NCI-H2196 (cell line): ENCODE measurements at regions not wholly inside any gene's neighbourhood (a gene's known extent, or its start where the extent isn't known, plus 50 kb on each side); places are given as distances from the start of the nearest gene placed in this dataset.
"Not testable (repeated sequence)": the region's sequence is repeated elsewhere in the genome, so short reads cannot be mapped to it uniquely, and the experiment has no call there.

Experiments
- DNase-seq: peaks from one replicate; lab custom pipeline; 2025; ENCODE audit not compliant: unreplicated experiment; lab: John Stamatoyannopoulos, UW

DNA sequence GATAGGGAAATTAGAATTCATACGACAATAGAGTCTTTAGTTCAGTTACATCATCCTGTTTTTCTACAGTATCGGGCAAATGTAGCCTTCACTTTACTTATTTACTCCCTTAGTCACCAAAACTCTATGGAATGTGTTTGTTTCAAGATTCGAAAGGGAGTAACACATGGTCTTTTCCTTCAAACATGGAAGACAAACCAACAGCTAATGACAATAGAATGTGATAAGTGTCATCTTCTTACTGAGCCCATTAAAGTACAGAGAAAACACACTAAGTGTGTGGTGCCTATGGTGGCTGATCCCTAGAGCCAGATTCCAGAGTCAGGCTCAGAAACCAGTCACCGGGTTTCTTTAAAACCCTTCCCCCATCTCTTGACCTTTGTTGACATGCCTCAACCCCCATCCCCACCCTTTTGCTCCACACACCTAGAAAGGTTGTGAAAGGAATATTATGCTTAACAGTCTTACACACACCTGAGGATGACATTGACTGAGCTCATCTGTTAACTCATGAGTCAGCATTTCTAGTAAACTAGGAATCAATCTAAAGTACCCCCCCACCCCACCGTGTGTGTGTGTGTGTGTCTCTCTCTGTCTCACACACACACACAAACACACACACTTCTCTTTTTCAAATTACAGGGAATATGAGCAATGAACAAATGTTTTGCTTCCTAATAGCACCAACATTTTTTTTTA is 549.6 kb upstream of the CCDC54 start:
- no peak for DNase-seq

GRCh38 chr3:106829206-106829605 is 548.0 kb upstream of the CCDC54 start:
- no peak for DNase-seq

DNA sequence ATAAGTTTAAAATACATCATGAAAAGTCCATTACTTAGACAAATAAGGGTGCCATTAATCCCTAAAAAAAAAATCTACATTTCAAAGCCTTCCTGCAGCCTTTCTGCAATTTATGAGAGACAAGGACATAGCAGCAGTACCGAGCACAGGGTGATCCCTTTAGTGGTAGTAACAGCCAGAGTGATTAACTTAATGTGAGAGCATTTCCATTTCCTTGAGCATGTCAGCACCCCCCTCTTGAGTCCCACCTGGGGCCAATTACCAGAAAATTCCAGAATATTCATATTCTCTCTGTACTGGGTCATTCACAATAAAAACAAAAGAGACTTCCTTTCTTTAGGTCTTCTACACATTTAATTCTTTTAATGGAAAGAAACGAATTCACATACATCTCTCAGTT is 546.9 kb upstream of the CCDC54 start:
- DNase-seq, result no peak

- DNase-seq, result no peak
Observed at GRCh38 chr3:106836906-106837305, 540.3 kb upstream of the CCDC54 start.

DNA sequence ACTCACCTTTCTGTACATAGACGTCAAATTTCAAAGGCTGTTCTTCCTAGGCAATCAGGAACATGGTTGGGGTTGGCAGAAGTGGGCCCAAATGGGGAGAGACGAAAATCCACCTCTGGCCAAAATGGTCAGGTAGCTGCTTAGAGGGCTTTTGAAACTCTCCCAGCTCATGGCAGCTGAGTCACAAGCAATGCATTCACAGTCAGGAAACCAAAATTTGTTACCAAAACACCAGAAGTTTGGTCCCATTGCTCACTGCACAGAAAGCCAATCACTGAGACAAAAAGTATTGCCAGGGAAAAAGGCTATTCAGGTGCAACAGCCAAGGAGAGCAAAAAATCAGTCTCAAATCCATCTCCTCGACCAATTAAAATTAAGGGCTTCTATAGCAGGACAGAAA is 539.6 kb upstream of the CCDC54 start:
- DNase-seq, result no peak

DNA sequence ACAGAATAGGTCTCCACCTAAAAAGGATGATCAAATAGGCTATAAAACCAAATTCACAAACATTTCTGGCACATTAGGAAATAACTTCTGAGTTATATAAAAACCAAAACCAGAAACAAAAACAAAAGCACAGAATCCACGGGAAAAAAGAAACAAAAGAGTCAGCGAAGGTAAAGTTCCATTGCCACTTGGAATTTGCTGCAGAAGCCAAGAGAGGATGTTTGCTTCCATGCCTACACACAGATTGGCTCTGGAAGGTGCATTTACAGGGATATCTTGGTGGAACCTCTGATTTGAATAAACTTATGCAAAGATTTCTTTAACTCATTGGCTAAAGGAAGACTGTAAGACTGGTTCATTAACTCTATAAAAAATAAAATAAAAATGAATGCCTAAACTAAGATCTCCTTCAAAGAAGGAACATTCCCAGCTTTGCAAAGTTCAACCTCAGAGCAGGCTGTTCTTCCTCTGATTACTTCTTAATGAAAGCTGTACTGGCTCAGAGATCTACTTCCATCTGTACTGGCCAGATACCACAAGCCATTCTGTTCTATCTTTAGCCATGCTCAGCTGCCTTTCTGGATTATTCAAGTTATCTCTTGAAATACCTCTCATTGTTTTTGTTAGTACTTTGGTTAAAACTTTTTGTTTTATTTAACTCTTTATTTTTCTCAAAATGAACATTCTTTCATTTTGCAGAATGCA is 537.5 kb upstream of the CCDC54 start:
- no peak for DNase-seq

DNA sequence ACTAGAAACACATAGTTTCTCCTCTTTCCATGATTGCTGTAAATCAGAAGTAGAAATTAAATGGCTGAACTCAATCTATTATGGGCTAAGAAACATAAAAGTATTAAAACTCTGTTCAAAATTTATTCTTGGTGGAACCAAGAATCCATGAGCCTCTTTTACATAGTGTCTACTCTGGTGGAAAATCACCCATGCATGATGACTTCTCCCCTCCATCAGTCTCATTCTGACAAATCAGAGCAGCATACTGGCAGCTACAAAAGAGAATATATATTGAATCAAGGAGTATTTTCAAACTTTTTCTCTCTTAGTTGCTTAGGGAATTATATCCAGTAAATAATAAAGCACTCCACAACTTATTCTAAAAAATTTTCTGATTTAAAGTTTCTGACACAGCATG is 536.9 kb upstream of the CCDC54 start:
- no peak for DNase-seq

- no peak for DNase-seq
Observed at GRCh38 chr3:106842151-106842550, 535.1 kb upstream of the CCDC54 start.

GRCh38 chr3:106844638-106845037 is 532.6 kb upstream of the CCDC54 start:
- DNase-seq, result no peak

DNA sequence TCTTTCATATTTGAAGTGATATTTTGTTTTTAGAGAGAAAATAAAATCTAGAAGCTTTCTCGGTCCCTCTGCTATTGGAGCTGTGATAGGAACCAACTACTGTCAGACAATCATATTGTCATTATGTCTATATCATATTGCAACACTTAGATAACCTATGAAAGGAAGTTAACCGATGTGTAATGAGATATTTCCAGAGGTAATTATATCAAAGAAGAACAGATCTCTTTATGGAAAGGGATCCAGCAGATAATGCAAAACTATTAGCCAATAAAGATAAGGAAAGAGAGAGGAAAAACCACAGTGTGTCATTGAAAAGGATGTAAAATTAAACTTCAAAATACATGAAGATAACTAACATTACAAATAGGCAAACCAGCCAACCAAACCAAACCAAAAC is 529.1 kb upstream of the CCDC54 start:
- no peak for DNase-seq

DNA sequence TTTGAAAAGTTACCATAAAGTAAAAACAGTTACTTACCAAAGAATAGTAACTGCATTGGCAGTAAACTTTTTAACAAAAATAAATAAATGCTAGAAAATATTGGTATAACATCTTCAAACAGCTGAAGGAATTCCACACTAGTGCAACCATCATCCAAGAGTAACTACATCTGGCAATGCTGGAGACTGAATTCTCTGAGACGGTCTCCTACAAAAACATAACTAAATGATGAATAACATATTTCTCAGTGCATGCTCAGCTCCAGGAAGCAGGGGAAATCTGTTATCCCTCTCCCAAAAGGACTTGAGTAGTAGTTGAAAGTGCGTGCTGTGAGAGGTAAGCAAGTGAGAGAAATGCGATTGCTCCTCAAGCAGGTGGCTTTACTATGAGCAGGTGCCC is 526.8 kb upstream of the CCDC54 start:
- no peak for DNase-seq

DNA sequence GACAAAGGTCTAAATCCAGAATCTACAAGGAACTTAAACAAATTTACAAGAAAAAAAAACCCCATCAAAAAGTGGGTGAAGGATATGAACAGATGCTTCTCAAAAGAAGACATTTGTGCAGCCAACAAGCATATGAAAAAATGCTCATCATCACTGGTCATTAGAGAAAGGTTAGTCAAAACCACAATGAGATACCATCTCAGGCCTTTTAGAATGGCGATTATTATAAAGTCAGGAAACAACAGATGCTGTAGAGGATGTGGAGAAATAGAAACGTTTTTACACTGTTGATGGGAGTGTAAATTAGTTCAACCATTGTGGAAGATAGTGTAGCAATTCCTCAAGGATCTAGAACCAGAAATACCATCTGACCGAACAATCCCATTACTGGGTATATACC is 518.9 kb upstream of the CCDC54 start:
- not testable (repeated sequence) for DNase-seq

DNA sequence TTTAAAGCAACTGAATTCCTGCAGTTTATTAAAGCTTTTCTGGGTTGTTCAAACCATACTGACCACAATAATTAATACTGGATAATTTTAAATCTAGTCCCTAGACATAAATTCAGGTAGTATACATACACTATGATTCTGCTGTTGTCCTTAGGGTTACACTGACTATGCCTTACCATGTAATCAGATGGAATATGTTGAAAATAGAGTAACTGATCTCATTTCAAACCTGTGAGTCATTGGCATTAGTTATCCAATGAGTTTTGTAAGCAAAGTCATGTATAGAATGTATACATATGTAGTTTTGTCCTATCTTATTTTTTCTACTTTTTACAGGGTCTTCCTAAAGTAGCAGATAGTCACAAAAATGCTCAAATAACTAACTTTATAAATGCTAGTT is 517.1 kb upstream of the CCDC54 start:
- DNase-seq, result no peak

DNA sequence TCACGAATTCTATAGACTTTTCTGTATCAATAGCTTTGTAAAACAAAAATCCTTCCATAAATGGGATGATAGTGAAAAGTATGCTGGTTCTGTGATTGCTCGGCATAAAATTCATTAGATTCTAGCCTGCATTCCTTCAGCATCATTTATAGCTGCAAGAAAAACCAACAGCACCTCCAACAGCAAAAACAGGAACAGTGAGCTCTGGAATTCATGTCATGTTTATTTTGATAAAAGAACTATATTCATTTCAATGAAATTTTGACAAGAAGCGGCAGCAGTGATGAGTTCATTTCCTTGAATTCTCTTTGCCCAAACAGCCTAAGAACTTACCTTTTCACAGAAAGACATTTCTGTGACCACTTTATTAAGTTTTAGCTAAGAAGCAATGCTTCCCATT is 515.2 kb upstream of the CCDC54 start:
- no peak for DNase-seq

DNA sequence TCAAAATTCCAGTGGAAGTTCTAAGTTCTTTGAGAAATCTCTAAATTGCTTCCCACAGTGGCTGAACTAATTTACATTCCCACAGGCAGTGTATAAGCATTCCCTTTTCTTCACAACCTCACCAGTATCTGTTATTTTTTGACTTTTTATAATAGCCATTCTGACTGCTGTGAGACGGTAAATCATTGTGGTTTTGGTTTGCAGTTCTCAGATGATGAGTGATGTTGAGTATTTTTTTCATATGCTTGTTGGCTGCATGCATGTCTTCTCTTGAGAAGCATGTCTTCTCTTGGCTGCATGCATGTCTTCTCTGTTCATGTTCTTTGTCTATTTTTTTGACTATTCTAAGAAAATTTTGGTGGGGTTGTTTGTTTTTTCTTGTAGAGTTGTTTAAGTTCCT is 499.6 kb upstream of the CCDC54 start:
- DNase-seq, result no peak

DNA sequence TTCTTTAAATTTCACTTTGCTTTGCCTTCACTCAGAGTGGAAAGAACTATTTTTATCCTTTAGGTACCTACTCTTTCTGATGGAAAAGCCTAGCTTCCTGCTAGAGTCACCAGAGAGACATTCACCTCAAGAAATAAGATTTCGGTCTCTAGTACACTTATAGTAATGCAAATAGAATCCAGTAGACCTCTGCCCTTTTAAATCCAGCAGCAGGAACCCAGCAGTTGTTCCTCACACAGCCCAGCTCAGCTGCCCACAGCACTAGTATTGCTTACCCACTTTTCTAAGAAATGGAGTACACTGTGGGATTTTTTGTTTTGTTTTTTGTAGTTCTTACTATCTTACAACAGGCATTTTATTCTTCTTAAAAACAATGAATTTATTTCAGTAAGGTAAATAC is 497.0 kb upstream of the CCDC54 start:
- no peak for DNase-seq

DNA sequence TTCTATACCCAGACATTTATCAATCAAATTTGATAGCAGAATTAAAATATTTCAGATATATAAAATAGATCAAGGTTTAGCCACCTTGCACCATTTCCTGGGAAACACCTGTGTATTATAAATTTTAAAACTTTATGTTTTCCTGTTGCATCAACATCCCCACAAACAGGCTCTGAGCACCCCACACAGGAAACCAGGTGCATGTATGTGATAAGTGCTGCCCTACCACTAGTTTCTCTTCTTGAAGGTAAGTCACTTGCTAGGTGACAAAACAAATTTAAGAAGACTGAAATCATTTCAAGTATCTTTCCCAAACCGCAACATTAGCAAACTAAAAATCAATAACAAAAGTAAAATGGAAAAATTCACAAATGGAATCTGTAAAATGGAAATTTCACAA is 496.1 kb upstream of the CCDC54 start:
- no peak for DNase-seq

GRCh38 chr3:106882297-106882696 is 494.9 kb upstream of the CCDC54 start:
- DNase-seq, result no peak

DNA sequence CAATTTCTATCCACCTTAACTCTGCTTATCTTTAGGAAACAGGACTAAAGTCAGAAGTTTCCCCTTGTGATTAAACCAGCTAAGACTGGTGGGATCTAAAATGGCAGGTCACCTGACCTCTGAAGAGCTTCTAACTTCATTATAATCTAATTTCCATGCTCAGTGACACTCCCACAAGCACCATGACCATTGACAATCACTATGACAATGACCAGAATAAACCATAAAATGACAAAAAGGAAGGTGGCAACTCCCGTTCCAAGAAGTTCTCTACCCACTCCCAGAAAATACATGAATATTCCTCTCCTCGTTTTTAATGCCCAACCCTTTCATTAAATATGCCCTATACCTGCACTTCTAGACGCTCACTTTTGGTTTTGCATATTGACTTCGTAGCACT is 471.2 kb upstream of the CCDC54 start:
- DNase-seq, result no peak

DNA sequence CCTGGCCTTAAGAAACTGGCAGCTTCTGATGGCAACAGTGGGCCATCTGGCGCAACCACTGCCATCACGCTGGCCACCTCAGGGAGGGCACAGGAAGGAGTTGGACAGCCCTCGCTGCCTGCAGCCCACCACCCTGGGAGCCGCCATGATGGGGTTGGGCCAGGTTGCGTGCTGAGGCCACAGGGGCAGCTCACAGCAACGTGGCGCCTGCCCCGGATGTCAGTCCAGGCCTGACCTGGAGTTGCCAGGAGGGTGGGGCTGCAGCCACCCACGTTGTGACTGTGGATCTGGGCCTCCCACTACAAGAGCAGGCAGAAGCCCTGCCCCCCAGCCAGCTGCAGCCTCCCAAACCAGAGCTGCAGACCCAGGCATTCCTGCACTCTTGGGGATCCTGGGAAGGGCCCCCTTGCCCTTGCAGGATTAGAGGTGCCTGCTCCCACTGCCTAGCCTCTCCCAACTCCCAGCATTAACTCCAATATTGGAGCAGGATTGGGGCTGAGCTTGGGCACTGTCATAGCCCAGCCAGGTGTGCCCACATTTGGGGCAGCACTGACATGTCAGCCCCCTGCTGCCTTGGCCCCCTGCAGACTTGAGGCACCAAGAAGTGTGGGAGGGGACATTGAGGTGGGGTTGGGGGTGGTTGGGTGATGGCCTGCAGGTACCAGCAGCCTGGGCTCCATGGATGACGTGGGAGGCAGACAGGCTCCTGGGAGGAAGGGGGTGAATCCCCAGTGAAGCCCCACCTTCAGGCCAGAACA is 468.9 kb upstream of the CCDC54 start:
- DNase-seq, result no peak

GRCh38 chr3:106913111-106913698 is 464.0 kb upstream of the CCDC54 start:
- no peak for DNase-seq

DNA sequence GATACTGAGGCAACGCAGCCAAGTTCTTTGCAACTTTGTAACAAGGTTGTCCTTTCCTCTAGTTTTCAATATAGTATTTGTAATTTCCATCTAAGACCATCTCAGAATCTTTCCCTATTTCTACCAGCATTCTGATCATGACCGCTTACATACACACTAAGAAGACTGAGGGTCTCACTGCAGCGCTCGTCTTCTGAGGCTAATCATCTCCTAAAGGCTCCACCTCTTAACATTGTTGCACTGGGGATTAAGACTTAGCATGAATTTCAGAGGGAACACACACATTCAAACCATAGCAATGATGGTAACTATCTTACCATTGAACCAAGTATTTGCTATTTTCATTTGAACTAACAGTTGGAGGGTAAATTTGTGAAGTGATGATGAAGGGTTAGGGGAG is 463.3 kb upstream of the CCDC54 start:
- DNase-seq, result no peak
